ENCODE measurements at regions not wholly inside any gene's neighbourhood (a gene's known extent, or its start where the extent isn't known, plus 50 kb on each side); places are given as distances from the start of the nearest gene placed in this dataset.

- peaks cover 3% of the 10 kb centered on the region for H3K36me3 Mint-ChIP-seq (ENCODE audit: low read depth)
- TF ChIP-seq CTCF (IDR thresholded peaks at IDR 0.05) = no peak
- peaks cover 24% of the 10 kb centered on the region for H3K4me1 Mint-ChIP-seq (ENCODE audit: low read depth)
- H3K27ac Mint-ChIP-seq (ENCODE audit: unreplicated experiment) = no peak overlapping the region
- peaks cover 4% of the 10 kb centered on the region for H3K9me3 Mint-ChIP-seq (ENCODE audit: low read depth)
- DNase-seq (ENCODE audit: low spot score) = no peak
- no peak overlapping the region for H3K4me3 Mint-ChIP-seq (ENCODE audit: unreplicated experiment)
- H3K27me3 Mint-ChIP-seq (ENCODE audit: low read depth) = no peaks in the 10 kb centered on the region
Observed at GRCh38 chr3:95926904-95927501, 887.4 kb upstream of the EPHA6 start.

GRCh38 chr3:95934181-95934580 lies 880.2 kb upstream of the EPHA6 start:
- no peaks in the 10 kb centered on the region for H3K36me3 Mint-ChIP-seq (ENCODE audit: low read depth)
- no peaks in the 10 kb centered on the region for H3K9me3 Mint-ChIP-seq (ENCODE audit: low read depth)
- H3K4me1 Mint-ChIP-seq (ENCODE audit: low read depth) = no peaks in the 10 kb centered on the region
- no peak for TF ChIP-seq CTCF (IDR thresholded peaks at IDR 0.05)
- no peaks in the 10 kb centered on the region for H3K27me3 Mint-ChIP-seq (ENCODE audit: low read depth)
- H3K27ac Mint-ChIP-seq (ENCODE audit: unreplicated experiment) = no peak overlapping the region
- H3K4me3 Mint-ChIP-seq (ENCODE audit: unreplicated experiment) = no peak overlapping the region
- no peak for DNase-seq (ENCODE audit: low spot score)

DNA sequence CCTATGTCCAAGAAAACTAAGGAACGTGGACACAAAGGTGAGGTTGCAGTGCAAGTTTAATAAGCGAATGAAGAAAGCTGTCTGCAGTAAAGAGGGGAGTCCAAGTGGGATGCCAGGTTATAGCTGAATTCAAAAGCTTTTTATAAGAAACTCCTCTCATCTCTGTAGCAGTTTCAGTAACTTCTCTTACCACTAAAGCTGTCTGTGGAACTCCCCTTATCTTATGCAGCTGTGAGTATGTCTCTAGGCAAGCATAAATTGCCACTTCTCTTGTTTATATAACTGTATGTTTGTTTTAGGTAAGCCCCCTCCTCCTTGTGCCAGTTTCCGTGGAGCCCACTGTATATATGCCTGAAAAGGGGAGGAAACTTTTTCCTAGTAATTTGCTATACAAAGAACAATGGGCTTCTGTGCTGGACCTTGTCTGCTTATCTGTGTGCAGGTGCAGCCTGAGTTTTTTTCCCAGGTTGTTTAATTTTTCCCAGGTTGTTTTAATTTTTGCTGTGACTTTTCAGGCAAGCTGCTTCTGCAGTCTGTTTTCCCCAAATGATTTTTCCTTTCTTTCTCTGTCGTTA lies 875.1 kb upstream of the EPHA6 start:
- H3K27ac Mint-ChIP-seq (ENCODE audit: unreplicated experiment) = no peak overlapping the region
- H3K4me3 Mint-ChIP-seq (ENCODE audit: unreplicated experiment) = no peak overlapping the region
- TF ChIP-seq CTCF (IDR thresholded peaks at IDR 0.05) = no peak
- H3K4me1 Mint-ChIP-seq (ENCODE audit: low read depth) = no peaks in the 10 kb centered on the region
- H3K9me3 Mint-ChIP-seq (ENCODE audit: low read depth) = peaks cover 15% of the 10 kb centered on the region
- no peaks in the 10 kb centered on the region for H3K27me3 Mint-ChIP-seq (ENCODE audit: low read depth)
- H3K36me3 Mint-ChIP-seq (ENCODE audit: low read depth) = no peaks in the 10 kb centered on the region
- DNase-seq (ENCODE audit: low spot score) = no peak

GRCh38 chr3:95965704-95966336 lies 848.6 kb upstream of the EPHA6 start:
- no peak for TF ChIP-seq CTCF (IDR thresholded peaks at IDR 0.05)
- H3K27me3 Mint-ChIP-seq (ENCODE audit: low read depth) = no peaks in the 10 kb centered on the region
- H3K4me3 Mint-ChIP-seq (ENCODE audit: unreplicated experiment) = no peak overlapping the region
- no peaks in the 10 kb centered on the region for H3K36me3 Mint-ChIP-seq (ENCODE audit: low read depth)
- H3K27ac Mint-ChIP-seq (ENCODE audit: unreplicated experiment) = no peak overlapping the region
- peaks cover 7% of the 10 kb centered on the region for H3K9me3 Mint-ChIP-seq (ENCODE audit: low read depth)
- DNase-seq (ENCODE audit: low spot score) = no peak
- no peaks in the 10 kb centered on the region for H3K4me1 Mint-ChIP-seq (ENCODE audit: low read depth)

GRCh38 chr3:95971573-95971972 lies 842.8 kb upstream of the EPHA6 start:
- no peaks in the 10 kb centered on the region for H3K9me3 Mint-ChIP-seq (ENCODE audit: low read depth)
- peaks cover 3% of the 10 kb centered on the region for H3K27me3 Mint-ChIP-seq (ENCODE audit: low read depth)
- H3K36me3 Mint-ChIP-seq (ENCODE audit: low read depth) = no peaks in the 10 kb centered on the region
- DNase-seq (ENCODE audit: low spot score) = no peak
- TF ChIP-seq CTCF (IDR thresholded peaks at IDR 0.05) = no peak
- H3K4me3 Mint-ChIP-seq (ENCODE audit: unreplicated experiment) = no peak overlapping the region
- H3K27ac Mint-ChIP-seq (ENCODE audit: unreplicated experiment) = no peak overlapping the region
- no peaks in the 10 kb centered on the region for H3K4me1 Mint-ChIP-seq (ENCODE audit: low read depth)

Data from chondrocyte (in vitro differentiated cells).